Activated CD4-positive, CD25-positive, alpha-beta regulatory T cell treated with anti-CD3 and anti-CD28 coated beads, Interleukin-2, amount 50 U/mL, for 24 hours (primary cell): ENCODE measurements at regions not wholly inside any gene's neighbourhood (a gene's known extent, or its start where the extent isn't known, plus 50 kb on each side); places are given as distances from the start of the nearest gene placed in this dataset.

Experiments
- ATAC-seq, 2 donors: fragments of 150-1000 bp; cut with Tn5 transposase; one replicate each; pipeline ENCODE4 v1.10.0; 2021; ENCODE audit warnings: mild to moderate bottlenecking in 1 of 2, moderate library complexity in 1 of 2

DNA sequence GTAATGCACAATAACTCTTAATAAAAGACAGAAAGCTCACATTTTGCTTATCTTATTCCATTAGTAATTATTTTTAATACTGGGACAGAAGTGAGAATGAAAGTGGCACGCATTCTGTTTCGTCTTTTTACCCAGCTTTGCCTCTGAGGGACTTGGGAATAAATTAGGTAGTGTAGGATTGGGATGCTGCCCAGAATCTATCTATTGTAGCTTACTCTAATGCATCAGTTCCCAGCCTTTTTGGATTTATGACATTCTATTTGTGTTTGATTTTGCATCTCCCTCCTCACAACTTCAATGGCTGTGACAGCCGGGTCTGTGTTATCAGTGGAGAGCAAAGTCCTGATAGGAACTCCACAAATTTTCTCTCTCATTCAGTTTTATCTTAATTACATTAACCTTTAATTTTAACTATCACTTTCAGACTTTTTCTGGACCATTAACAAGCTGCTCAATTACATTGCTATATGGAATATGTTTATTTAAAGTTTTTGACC is 62.9 kb upstream of the TULP4 start:
- no peak for ATAC-seq

DNA sequence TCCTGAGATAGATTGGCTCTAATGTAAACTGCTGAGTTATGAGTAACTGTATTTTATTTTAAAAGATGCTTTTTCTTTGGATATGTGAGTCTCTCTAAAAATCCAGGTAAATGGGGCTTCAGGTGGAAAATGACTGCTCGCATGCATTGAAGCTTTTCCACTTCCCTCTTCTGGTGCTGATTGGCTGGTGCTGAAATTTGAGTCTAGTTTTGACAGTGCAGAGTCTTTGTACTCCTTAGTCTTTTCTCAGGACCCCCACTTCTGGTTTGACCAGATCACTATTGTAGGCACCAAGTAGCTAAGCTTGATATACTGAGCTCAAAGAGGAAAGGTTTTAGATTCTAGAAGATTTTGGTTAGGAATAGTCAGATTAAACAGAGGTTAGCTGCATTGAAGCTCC is 60.7 kb upstream of the TULP4 start:
- no peak for ATAC-seq

DNA sequence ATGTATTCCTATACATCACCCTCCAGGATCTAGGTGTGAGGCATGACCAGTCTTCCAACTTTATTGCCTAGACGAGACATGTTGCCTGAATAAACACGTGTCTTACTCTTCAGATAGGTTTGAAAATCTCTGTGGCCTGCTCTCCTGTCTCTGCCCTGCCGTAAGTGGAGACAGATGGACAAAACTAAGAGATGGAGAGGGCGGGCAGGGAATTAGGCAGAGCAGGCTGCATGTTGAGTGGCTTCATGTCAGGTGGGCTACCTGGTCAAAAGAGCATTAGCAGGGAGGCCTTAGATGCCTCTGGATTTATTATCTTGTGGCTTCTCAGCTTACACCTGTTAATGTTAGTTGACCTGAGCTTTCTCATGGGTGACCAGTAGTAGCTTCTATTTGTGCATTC is 59.0 kb upstream of the TULP4 start:
- ATAC-seq = no peak

DNA sequence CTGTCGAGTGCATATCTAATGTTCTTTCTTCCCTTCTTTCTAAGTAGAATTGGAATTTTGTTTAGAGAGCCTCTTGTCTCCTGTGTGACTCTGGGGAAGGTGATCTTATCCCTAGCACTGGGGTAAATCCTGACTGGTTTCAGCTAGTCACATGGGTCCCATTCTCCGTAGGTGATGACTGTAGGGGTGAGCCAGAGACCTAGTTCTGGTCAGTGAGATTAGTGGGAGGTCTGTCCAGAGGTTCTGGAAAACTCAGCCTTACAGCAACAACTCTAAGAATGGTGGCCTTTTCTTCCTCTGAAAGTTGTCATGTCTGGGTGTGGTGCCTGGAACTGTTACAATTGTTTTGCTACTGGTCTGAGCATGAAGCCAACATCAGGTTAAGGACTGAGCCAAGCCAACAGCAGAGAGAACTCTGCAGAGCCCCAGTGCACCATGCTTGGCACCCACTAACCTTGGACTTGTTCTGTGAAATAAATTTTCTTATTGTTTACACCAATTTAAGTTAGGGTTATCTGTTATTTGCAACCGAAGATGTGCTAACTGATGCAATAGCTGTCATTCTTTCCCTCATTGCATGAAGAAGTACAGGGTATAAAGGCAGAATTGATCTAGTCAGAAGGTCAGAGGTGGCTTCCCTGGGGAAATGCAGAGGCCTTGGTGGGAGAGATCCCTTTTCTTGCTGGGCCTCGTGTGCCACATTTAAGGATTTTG is 56.8 kb upstream of the TULP4 start:
- ATAC-seq = no peak

DNA sequence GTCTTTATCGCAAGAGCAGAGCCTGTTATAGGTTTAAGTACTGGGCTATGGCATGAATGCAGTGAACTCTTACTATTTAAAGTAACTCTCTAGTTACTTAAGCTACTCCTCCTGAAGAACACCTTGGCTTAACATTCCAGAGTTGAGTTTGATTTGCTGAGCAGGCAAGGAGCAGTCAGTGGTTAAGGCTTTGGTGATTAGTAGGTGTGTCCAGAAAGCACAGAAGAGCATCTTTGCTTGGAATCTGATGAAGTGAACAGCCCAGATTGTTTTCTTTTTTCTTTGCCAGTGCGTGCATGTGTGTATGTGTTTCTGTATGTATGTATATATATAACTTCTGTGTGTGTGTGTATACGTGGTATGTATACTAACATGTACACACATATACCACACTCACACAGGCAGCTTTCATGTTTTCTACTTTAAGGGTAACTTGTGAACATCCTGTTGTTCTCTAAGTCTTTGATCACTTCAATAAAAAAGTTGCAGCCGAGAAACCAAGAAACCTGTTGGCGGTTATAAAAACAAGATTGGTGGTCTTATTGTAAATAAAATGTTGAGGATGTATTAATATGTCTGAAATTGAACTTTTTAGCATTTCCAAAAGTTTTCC is 56.2 kb upstream of the TULP4 start:
- ATAC-seq = no peak

DNA sequence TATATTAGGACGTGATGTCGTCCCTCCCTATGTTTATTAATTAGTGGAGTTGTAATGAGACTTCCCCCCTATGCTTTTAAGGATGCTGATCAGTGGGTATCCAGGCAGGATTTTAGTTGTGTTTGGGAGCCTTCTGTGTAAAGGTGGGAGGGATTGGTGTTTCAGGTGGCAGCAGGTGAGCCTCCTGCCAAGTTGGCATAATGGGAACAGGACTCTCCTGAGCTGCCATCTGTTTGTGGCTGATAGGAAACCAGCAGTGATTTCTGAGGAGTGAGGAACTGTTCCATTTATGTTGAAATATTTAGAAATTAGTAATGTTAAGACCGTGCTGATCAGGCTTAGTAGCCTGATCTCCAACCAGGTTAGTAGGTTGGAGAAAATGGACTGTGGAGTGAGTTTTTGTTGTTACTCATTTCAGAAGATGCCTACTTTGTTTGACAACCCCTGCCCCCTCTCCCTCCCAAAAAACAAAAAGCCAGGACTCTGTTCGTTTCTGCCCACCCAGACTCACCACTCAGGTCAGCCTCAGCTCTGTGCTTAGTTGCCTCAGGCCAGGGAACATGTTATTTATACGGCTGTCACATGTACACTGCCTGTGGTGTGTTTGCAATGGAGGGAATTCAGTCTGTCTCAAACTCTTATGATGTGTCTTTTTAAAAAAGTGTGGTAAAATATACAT is 55.4 kb upstream of the TULP4 start:
- ATAC-seq = no peak

DNA sequence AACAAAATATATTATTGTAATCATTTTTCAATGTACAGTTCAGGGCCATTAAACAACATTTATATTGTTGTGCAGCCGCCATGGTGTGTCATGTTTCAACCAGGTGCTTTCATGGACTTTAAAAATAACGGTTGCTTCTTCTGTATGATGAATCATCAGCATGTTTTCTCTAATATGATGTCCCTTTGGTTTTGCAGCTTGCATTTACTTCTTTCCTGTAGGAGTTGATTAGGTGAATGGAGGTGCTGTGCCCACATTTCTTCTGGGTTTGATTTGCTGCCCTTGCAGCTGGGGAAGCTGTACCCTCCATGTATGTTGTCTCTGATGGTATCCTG is 54.9 kb upstream of the TULP4 start:
- ATAC-seq = peak in 1 of 2 donors; percentile 13

DNA sequence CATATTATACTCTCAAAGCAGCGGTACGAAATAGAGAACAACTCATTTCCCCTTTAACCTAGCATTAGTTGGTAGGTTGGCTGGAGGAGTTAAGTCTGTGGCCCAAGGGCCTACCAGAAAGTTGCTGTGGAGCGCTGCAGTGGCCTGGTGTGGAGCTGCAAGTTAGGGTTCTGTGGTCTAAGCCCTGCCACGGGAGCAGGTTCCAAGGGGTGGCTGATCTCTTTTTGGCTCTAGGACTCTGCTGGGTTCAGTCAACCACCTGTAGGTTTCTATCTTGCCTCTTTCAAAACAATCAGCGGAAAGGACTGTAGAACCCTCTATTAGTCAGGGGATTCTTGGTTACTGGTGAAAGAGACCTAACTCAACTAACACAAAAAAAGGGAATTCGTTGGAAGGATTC is 54.5 kb upstream of the TULP4 start:
- no peak for ATAC-seq

DNA sequence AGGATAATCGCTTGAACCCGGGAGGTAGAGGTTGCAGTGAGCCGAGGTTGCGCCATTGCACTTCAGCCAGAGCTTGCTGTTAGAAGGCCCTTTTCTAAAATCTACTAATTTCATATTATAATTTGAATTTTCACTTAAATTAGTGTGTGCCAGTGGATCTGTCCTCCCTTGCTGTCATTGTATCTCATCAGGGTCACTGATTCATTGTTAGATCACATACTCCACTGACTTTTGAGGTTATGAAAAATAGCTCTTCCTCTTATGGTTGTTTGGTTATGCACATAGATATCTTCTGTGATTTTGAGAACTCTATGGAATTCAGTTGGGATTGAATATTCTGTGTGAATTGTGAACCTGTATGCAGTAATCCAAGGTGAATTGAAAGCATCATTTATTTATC is 53.1 kb upstream of the TULP4 start:
- ATAC-seq = no peak

DNA sequence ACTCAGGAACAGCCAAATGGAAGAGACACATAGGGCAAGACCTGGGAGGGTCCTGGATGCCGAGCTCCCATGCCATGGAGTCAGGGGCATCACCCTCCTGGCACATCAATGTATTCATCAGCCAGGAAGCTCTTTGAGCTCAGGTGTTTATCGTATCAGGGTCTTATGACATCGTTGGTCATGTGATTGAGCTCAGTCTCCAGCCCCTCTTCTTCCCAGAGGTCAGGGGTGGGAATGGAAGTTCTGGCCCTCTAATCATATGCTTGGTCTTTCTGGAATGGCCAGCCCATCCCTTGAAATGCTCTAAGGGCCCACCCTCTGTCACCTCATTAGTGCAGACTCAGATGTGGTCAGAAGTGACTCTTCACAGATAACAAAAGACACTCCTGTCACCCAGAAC is 52.4 kb upstream of the TULP4 start:
- no peak for ATAC-seq

DNA sequence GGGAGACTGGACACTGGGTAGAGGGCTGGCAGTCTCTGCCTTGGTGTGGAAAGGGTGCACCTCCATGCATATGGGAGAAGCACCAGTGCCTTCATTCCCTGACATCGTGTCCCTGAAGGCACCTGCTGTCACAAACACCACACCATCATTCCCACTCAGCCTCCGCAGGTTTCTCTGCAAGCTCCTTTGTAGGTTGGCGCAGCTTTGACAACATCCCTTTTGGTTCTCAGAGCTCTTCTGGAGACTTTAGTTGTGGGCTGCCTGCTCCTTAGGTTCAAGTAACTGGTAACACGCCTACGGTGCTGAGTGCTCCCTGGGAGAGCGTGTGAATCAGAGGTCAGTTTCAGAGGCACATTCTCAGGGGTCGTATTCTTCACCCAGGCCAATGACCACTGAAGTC is 50.2 kb upstream of the TULP4 start:
- no peak for ATAC-seq
